ENCODE measurements at regions not wholly inside any gene's neighbourhood (a gene's known extent, or its start where the extent isn't known, plus 50 kb on each side); places are given as distances from the start of the nearest gene placed in this dataset.

- Mint-ChIP-seq H3K27ac (no peak overlapping the region), H3K36me3 (ENCODE audit: low read depth) (no peaks in the 10 kb centered on the region), H3K4me1 (ENCODE audit: low read depth) (no peaks in the 10 kb centered on the region), H3K4me3 (no peak overlapping the region), H3K9me3 (no peaks in the 10 kb centered on the region), H3K27me3 (peaks cover 31% of the 10 kb centered on the region)
- CTCF ChIA-PET: no interaction called here
- H3K9me3 ChIP-seq (ENCODE audit: control insufficient read depth in 1 of 2, insufficient read depth in 1 of 2, low read length in 2 of 2): no peaks in the 10 kb centered on the region
- H3K27me3 ChIP-seq (ENCODE audit: control insufficient read depth in 1 of 2, insufficient read depth in 2 of 2, low read length in 2 of 2): peaks cover 5% of the 10 kb centered on the region in 2 experiments
- intact Hi-C loops (cut with DNase I, micrococcal nuclease): no loop called here
- no peak overlapping the region for H3K4me3 ChIP-seq (ENCODE audit: low read length)
- POLR2A ChIA-PET: no interaction called here
- H3K27ac ChIP-seq (ENCODE audit: low read depth in 1 of 2, low read length in 2 of 2): no peak overlapping the region
- H3K36me3 ChIP-seq (ENCODE audit: insufficient read depth, low read length): no peaks in the 10 kb centered on the region
- ATAC-seq (ENCODE audit: poor library complexity): no peak
- no peak for DNase-seq
- TF ChIP-seq CTCF (IDR thresholded peaks at IDR 0.05): no peak
- H3K4me1 ChIP-seq (ENCODE audit: insufficient read depth, low read length): no peaks in the 10 kb centered on the region
Observed at GRCh38 chr18:2301316-2301715, 270.0 kb downstream of the METTL4 start.

- H3K27ac Mint-ChIP-seq: no peak overlapping the region
- H3K36me3 Mint-ChIP-seq (ENCODE audit: low read depth): no peaks in the 10 kb centered on the region
Observed at GRCh38 chr18:2302012-2302411, 269.3 kb downstream of the METTL4 start.

GRCh38 chr18:2302628-2303516 is 268.4 kb downstream of the METTL4 start:
- no peak for TF ChIP-seq CTCF (IDR thresholded peaks at IDR 0.05)

More at GRCh38 chr18:2302012-2302411, 269.3 kb downstream of the METTL4 start:
- H3K27ac ChIP-seq (ENCODE audit: low read depth in 1 of 2, low read length in 2 of 2): no peak overlapping the region
- no peak for TF ChIP-seq CTCF (IDR thresholded peaks at IDR 0.05)
- no peak overlapping the region for H3K4me3 ChIP-seq (ENCODE audit: low read length)
- ChIA-PET CTCF (no interaction called here), POLR2A (no interaction called here)
- H3K4me1 Mint-ChIP-seq (ENCODE audit: low read depth): no peaks in the 10 kb centered on the region
- H3K9me3 ChIP-seq (ENCODE audit: control insufficient read depth in 1 of 2, insufficient read depth in 1 of 2, low read length in 2 of 2): no peaks in the 10 kb centered on the region
- ATAC-seq (ENCODE audit: poor library complexity): no peak
- H3K27me3 ChIP-seq (ENCODE audit: control insufficient read depth in 1 of 2, insufficient read depth in 2 of 2, low read length in 2 of 2): peaks cover 5 to 12% of the 10 kb centered on the region in 2 experiments
- intact Hi-C loops (cut with DNase I, micrococcal nuclease): no loop called here
- DNase-seq: no peak
- H3K4me3 Mint-ChIP-seq: no peak overlapping the region
- peaks cover 36% of the 10 kb centered on the region for H3K27me3 Mint-ChIP-seq
- H3K9me3 Mint-ChIP-seq: no peaks in the 10 kb centered on the region
- H3K36me3 ChIP-seq (ENCODE audit: insufficient read depth, low read length): no peaks in the 10 kb centered on the region
- no peaks in the 10 kb centered on the region for H3K4me1 ChIP-seq (ENCODE audit: insufficient read depth, low read length)

More at GRCh38 chr18:2302628-2303516, 268.4 kb downstream of the METTL4 start:
- no peaks in the 10 kb centered on the region for H3K36me3 Mint-ChIP-seq (ENCODE audit: low read depth)
- H3K4me1 ChIP-seq (ENCODE audit: insufficient read depth, low read length): no peaks in the 10 kb centered on the region
- ATAC-seq (ENCODE audit: poor library complexity): no peak
- no peaks in the 10 kb centered on the region for H3K9me3 ChIP-seq (ENCODE audit: control insufficient read depth in 1 of 2, insufficient read depth in 1 of 2, low read length in 2 of 2)
- no peaks in the 10 kb centered on the region for H3K4me1 Mint-ChIP-seq (ENCODE audit: low read depth)
- H3K4me3 Mint-ChIP-seq: no peak overlapping the region
- intact Hi-C loops (cut with DNase I, micrococcal nuclease): no loop called here
- no peaks in the 10 kb centered on the region for H3K9me3 Mint-ChIP-seq
- POLR2A ChIA-PET: no interaction called here
- H3K4me3 ChIP-seq (ENCODE audit: low read length): no peak overlapping the region
- H3K36me3 ChIP-seq (ENCODE audit: insufficient read depth, low read length): no peaks in the 10 kb centered on the region
- no peak for DNase-seq
- CTCF ChIA-PET: no interaction called here
- H3K27ac ChIP-seq (ENCODE audit: low read depth in 1 of 2, low read length in 2 of 2): no peak overlapping the region
- peaks cover 37% of the 10 kb centered on the region for H3K27me3 Mint-ChIP-seq
- peaks cover 5 to 12% of the 10 kb centered on the region in 2 experiments for H3K27me3 ChIP-seq (ENCODE audit: control insufficient read depth in 1 of 2, insufficient read depth in 2 of 2, low read length in 2 of 2)
- no peak overlapping the region for H3K27ac Mint-ChIP-seq
